Brain microvascular endothelial cell (primary cell): ENCODE measurements at regions not wholly inside any gene's neighbourhood (a gene's known extent, or its start where the extent isn't known, plus 50 kb on each side); places are given as distances from the start of the nearest gene placed in this dataset.

Source experiments
- DNase-seq: peaks from one replicate; pipeline ENCODE4 v3.0.0-alpha.2; 2020
- H3K27ac ChIP-seq: fragments of 250-450 bp; sonication (Bioruptor Pico); 2 replicates; pipeline ENCODE4 v1.5.1; 2020; ENCODE audit warnings: mild to moderate bottlenecking, moderate library complexity
- H3K27me3 ChIP-seq: fragments of 250-450 bp; sonication (Bioruptor Pico); replicated peaks from 2 replicates; pipeline ENCODE4 v1.5.1; 2020; ENCODE audit warnings: mild to moderate bottlenecking
- H3K36me3 ChIP-seq: fragments of 250-450 bp; sonication (Bioruptor Pico); replicated peaks from 2 replicates; pipeline ENCODE4 v1.5.1; 2020; ENCODE audit warnings: mild to moderate bottlenecking
- H3K4me3 ChIP-seq: 2 replicates; pipeline ENCODE4 v1.5.1; 2011; ENCODE audit warnings: low read depth, mild to moderate bottlenecking, control low read depth, low read length, moderate library complexity
- in situ Hi-C: cut with HindIII; loops from 2 replicates; pipeline ENCODE4 v1.10.0; 2017; ENCODE audit warnings: low sequenced_read_pairs, low pct_ligation_motif_present
- TF ChIP-seq, protein P1 (sequence below): IDR thresholded peaks from 2 replicates; pipeline ENCODE4 v1.5.1; 2011; ENCODE audit warnings: low read depth, mild to moderate bottlenecking, moderate library complexity, low read length, control low read depth, inconsistent platforms; ENCODE audit errors: missing control alignments

DNA sequence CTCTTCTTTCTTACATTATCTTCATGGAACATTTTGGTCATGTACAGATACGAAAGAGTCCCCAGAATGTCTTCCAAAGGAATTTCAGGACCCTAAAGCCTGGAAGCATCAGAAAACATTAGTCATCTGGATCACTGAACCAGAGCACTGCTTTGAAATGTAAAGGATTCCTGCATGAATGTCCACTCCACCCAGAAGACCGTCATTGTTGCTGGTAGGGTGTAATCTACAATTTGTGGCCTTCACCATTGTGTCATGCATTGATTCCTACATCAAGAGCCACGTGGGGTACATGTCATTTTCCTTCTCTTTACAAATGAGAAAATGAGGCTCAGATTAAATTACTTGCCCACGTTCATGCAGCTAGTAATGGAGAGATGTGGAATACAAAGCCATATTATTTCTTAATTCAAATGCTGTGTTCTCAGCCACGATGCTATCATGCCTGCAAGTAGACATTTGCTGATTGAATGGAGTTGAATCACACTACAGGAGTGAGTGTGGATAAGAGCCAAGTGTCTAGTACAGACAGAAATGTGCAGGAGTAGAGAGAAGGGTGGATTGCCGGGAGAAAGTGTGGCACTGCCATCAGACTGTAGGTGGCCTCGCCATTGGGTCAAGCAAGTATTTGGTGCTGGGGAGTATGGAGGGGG lies 231.2 kb downstream of the C12orf75 start:
- no peak for DNase-seq
- in situ Hi-C loops = no loop called here
- H3K4me3 ChIP-seq = no peak overlapping the region
- no peaks in the 10 kb centered on the region for H3K36me3 ChIP-seq
- H3K27ac ChIP-seq = peak overlapping the region; percentile 67
- no peaks in the 10 kb centered on the region for H3K27me3 ChIP-seq
- TF ChIP-seq, protein P1, sequence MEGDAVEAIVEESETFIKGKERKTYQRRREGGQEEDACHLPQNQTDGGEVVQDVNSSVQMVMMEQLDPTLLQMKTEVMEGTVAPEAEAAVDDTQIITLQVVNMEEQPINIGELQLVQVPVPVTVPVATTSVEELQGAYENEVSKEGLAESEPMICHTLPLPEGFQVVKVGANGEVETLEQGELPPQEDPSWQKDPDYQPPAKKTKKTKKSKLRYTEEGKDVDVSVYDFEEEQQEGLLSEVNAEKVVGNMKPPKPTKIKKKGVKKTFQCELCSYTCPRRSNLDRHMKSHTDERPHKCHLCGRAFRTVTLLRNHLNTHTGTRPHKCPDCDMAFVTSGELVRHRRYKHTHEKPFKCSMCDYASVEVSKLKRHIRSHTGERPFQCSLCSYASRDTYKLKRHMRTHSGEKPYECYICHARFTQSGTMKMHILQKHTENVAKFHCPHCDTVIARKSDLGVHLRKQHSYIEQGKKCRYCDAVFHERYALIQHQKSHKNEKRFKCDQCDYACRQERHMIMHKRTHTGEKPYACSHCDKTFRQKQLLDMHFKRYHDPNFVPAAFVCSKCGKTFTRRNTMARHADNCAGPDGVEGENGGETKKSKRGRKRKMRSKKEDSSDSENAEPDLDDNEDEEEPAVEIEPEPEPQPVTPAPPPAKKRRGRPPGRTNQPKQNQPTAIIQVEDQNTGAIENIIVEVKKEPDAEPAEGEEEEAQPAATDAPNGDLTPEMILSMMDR = no peak

DNA sequence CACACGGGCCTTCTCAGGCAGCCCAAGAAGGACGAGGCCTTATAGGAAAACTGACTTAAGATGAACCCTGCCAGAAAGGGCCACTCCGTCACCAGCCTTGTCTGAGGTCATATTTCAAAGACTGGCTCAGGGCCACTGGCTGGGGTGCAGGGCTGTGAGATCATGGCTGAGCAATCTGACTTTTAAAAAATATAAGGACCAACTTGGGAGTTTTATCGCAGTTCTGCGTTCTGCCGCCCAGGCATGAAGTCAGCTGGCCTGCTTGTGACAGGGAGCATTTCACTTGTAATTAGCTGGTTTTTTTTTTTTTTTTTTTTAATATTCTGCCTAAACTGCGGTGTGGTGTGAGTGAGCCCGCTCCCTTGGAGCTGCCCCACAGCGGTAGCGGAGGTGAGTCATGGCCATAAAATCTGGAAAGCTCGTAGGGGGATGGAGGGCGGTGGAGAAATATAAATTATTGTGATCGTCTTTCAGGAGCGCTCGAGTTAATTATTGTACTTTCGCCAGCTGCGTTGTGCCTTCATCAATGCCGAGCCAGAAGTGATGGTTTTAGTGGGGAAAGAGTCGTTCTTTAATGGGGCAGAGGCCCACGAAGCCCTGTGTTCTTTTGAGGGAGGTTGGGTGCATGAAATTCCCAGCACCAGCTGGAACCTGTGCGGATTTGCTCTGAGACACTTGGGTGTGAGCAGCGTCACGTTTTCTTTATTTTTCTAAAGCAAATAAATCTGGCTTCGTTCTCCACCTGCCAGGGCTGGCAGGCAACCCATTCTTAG lies 231.9 kb downstream of the C12orf75 start:
- Histone ChIP-seq H3K36me3 (no peaks in the 10 kb centered on the region), H3K27me3 (no peaks in the 10 kb centered on the region), H3K27ac (peak overlapping the region; percentile 67), H3K4me3 (no peak overlapping the region)
- TF ChIP-seq, protein P1 = no peak
- DNase-seq = peak; percentile 67
- in situ Hi-C loops = no loop called here

DNA sequence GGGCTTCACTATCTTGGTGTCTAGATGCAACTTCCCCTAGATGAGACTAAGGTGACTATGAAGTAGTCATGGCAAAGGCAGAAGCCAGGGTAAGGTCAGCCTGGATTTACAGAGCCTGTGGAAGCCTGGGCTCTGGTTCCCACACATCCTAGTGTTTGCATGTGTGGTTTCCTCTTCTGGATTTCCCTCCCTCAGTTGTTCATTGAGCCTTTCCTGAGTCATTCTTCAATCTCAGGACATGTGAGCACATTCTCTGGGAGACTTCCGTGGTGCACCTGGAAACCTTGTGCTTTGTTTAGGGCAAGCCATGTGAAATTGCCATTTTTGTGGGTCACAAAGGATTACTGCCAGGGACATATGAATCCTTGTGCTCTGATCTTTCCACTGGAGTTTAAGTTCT lies 236.6 kb downstream of the C12orf75 start:
- no peaks in the 10 kb centered on the region for H3K27me3 ChIP-seq
- H3K4me3 ChIP-seq = no peak overlapping the region
- no peak overlapping the region for H3K27ac ChIP-seq
- DNase-seq = no peak
- TF ChIP-seq, protein P1 = no peak
- H3K36me3 ChIP-seq = no peaks in the 10 kb centered on the region
- in situ Hi-C loops = no loop called here

DNA sequence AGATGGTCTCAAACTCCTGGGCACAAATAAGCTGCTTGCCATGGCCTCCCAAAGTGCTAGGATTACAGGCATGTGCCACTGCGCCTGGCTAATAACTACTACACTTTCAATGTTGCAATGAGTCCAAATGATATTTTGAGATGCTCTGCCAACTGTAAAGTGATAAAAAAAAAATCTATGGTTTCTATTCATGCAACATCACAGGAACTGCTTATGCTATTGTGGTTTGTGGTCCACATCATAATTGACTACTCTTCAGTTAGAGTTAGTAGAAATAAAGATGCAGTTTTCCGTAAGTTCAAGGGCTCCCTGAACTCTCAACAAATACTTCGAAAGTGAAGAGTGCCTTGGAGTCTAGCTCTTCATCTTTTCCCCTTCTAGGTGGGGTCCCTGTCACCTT lies 239.4 kb downstream of the C12orf75 start:
- H3K36me3 ChIP-seq = no peaks in the 10 kb centered on the region
- in situ Hi-C loops = no loop called here
- no peak overlapping the region for H3K4me3 ChIP-seq
- H3K27me3 ChIP-seq = no peaks in the 10 kb centered on the region
- TF ChIP-seq, protein P1 = no peak
- no peak for DNase-seq
- no peak overlapping the region for H3K27ac ChIP-seq

DNA sequence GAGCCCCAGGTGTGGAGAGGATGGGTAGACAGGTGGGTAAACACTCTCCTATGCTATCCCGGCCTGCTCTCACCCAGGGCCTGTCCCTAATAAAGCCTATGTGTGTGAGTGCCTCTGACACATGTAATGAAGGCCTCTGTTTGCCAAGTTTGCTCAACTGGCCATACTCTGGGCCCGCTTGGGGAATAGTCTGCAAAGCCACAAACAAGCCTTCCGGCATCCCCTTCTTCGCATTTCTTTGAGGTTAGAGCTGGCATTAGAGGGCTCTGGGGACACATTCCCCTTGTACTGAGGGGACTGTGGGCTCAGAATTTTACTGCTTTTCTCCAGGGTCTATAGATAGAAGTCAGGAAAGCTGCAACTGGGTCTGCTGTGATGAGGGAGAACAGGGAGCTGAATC lies 240.5 kb downstream of the C12orf75 start:
- in situ Hi-C loops = no loop called here
- no peak for DNase-seq
- Histone ChIP-seq H3K27ac (no peak overlapping the region), H3K36me3 (no peaks in the 10 kb centered on the region), H3K27me3 (no peaks in the 10 kb centered on the region), H3K4me3 (no peak overlapping the region)
- TF ChIP-seq, protein P1 = no peak

DNA sequence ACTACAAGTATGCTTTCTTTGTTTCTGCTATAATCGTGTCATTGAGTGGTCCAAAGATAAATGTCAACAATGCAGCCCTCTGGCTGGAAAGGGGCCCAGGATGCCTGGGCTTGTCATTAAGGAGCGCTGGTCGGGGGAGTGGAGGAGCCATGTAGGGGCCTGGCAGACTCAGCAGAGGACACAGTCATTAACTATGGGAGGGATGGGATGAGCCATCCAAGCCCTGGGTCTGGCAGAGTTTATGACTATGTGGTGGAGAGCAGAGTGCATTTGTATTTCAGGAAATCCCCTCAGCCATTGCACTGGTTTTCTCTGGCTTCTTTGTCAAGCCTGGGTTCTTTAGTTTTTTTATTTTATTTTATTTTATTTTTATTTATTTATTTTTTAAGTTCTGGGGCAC lies 243.1 kb downstream of the C12orf75 start:
- TF ChIP-seq, protein P1 = no peak
- no peak for DNase-seq
- no peaks in the 10 kb centered on the region for H3K27me3 ChIP-seq
- H3K27ac ChIP-seq = no peak overlapping the region
- H3K4me3 ChIP-seq = no peak overlapping the region
- H3K36me3 ChIP-seq = no peaks in the 10 kb centered on the region
- in situ Hi-C loops = no loop called here
